ENCODE measurements at regions not wholly inside any gene's neighbourhood (a gene's known extent, or its start where the extent isn't known, plus 50 kb on each side); places are given as distances from the start of the nearest gene placed in this dataset.

- no peak overlapping the region for H3K27ac Mint-ChIP-seq
- H3K27me3 Mint-ChIP-seq (ENCODE audit: low read depth), result no peaks in the 10 kb centered on the region
- H3K4me1 Mint-ChIP-seq (ENCODE audit: low read depth), result peaks cover 36% of the 10 kb centered on the region
- intact Hi-C loops (cut with micrococcal nuclease), result no loop called here
- CTCF ChIA-PET, result no interaction called here
- peaks cover 2% of the 10 kb centered on the region for H3K36me3 Mint-ChIP-seq (ENCODE audit: low read depth)
- no peak for DNase-seq
- no peak overlapping the region for H3K4me3 Mint-ChIP-seq
- H3K9me3 Mint-ChIP-seq, result no peaks in the 10 kb centered on the region
These were observed 60.0 kb upstream of the IER3 start for GRCh38 chr6:30804333-30804732.

GRCh38 chr6:30802731-30803130 lies 58.4 kb upstream of the IER3 start:
- no peak overlapping the region for H3K4me3 Mint-ChIP-seq
- no peak overlapping the region for H3K27ac Mint-ChIP-seq
- DNase-seq, result no peak
- CTCF ChIA-PET, result interaction anchor here (0.6 kb wide), 1 partner anchor 19 kb away, joined by 3 read pairs; no protein-coding TSS in a partner anchor
- H3K4me1 Mint-ChIP-seq (ENCODE audit: low read depth), result peaks cover 25% of the 10 kb centered on the region
- intact Hi-C loops (cut with micrococcal nuclease), result no loop called here
- H3K9me3 Mint-ChIP-seq, result no peaks in the 10 kb centered on the region
- no peaks in the 10 kb centered on the region for H3K27me3 Mint-ChIP-seq (ENCODE audit: low read depth)
- no peaks in the 10 kb centered on the region for H3K36me3 Mint-ChIP-seq (ENCODE audit: low read depth)

- H3K36me3 Mint-ChIP-seq (ENCODE audit: low read depth), result no peaks in the 10 kb centered on the region
- no peak overlapping the region for H3K4me3 Mint-ChIP-seq
- H3K4me1 Mint-ChIP-seq (ENCODE audit: low read depth), result peaks cover 24% of the 10 kb centered on the region
- no peaks in the 10 kb centered on the region for H3K9me3 Mint-ChIP-seq
- DNase-seq, result no peak
- H3K27ac Mint-ChIP-seq, result no peak overlapping the region
- intact Hi-C loops (cut with micrococcal nuclease), result no loop called here
- no peaks in the 10 kb centered on the region for H3K27me3 Mint-ChIP-seq (ENCODE audit: low read depth)
- CTCF ChIA-PET, result no interaction called here
These were observed 57.6 kb upstream of the IER3 start for GRCh38 chr6:30801950-30802349.

- Mint-ChIP-seq H3K9me3 (no peaks in the 10 kb centered on the region), H3K36me3 (ENCODE audit: low read depth) (no peaks in the 10 kb centered on the region), H3K27me3 (ENCODE audit: low read depth) (no peaks in the 10 kb centered on the region), H3K27ac (no peak overlapping the region), H3K4me1 (ENCODE audit: low read depth) (peaks cover 20% of the 10 kb centered on the region), H3K4me3 (no peak overlapping the region)
- no peak for DNase-seq
- intact Hi-C loops (cut with micrococcal nuclease), result no loop called here
- CTCF ChIA-PET, result interaction anchor here (0.9 to 1.0 kb wide), 2 partner anchors 10 to 390 kb away, joined by 3 read pairs; no protein-coding TSS in a partner anchor
These were observed 56.5 kb upstream of the IER3 start for GRCh38 chr6:30800871-30801270.

- CTCF ChIA-PET, result no interaction called here
- intact Hi-C loops (cut with micrococcal nuclease), result no loop called here
- H3K9me3 Mint-ChIP-seq, result no peaks in the 10 kb centered on the region
- H3K27ac Mint-ChIP-seq, result no peak overlapping the region
- H3K27me3 Mint-ChIP-seq (ENCODE audit: low read depth), result no peaks in the 10 kb centered on the region
- no peak for DNase-seq
- no peak overlapping the region for H3K4me3 Mint-ChIP-seq
- H3K4me1 Mint-ChIP-seq (ENCODE audit: low read depth), result peaks cover 17% of the 10 kb centered on the region
- H3K36me3 Mint-ChIP-seq (ENCODE audit: low read depth), result peaks cover 2% of the 10 kb centered on the region
These were observed 54.9 kb upstream of the IER3 start for GRCh38 chr6:30799210-30799609.

GRCh38 chr6:30798494-30798893 lies 54.1 kb upstream of the IER3 start:
- no peak for DNase-seq
- H3K27me3 Mint-ChIP-seq (ENCODE audit: low read depth), result no peaks in the 10 kb centered on the region
- peaks cover 2% of the 10 kb centered on the region for H3K36me3 Mint-ChIP-seq (ENCODE audit: low read depth)
- intact Hi-C loops (cut with micrococcal nuclease), result no loop called here
- CTCF ChIA-PET, result no interaction called here
- H3K4me1 Mint-ChIP-seq (ENCODE audit: low read depth), result peaks cover 21% of the 10 kb centered on the region
- H3K27ac Mint-ChIP-seq, result no peak overlapping the region
- no peaks in the 10 kb centered on the region for H3K9me3 Mint-ChIP-seq
- H3K4me3 Mint-ChIP-seq, result no peak overlapping the region

- H3K4me1 Mint-ChIP-seq (ENCODE audit: low read depth), result peaks cover 36% of the 10 kb centered on the region
- no peak overlapping the region for H3K27ac Mint-ChIP-seq
- H3K4me3 Mint-ChIP-seq, result no peak overlapping the region
- CTCF ChIA-PET, result interaction anchor here (1.4 kb wide), 1 partner anchor 15 kb away, joined by 3 read pairs; no protein-coding TSS in a partner anchor
- no peaks in the 10 kb centered on the region for H3K27me3 Mint-ChIP-seq (ENCODE audit: low read depth)
- intact Hi-C loops (cut with micrococcal nuclease), result no loop called here
- H3K9me3 Mint-ChIP-seq, result no peaks in the 10 kb centered on the region
- DNase-seq, result no peak
- H3K36me3 Mint-ChIP-seq (ENCODE audit: low read depth), result peaks cover 2% of the 10 kb centered on the region
These were observed 51.4 kb upstream of the IER3 start for GRCh38 chr6:30795549-30796293.
